GM23248 (cell line): ENCODE measurements at regions not wholly inside any gene's neighbourhood (a gene's known extent, or its start where the extent isn't known, plus 50 kb on each side); places are given as distances from the start of the nearest gene placed in this dataset.

ENCODE experiments used
- DNase-seq: peaks from one replicate; pipeline ENCODE4 v3.0.0-alpha.2; 2015
- H2AFZ ChIP-seq: fragments of 200-600 bp; sonication (generic); 2 replicates; pipeline ENCODE4 v1.6.1; 2016; ENCODE audit warnings: antibody characterized with exemption
- H3F3A ChIP-seq: fragments of 200-600 bp; sonication (generic); 2 replicates; pipeline ENCODE4 v1.6.1; 2016; ENCODE audit warnings: mild to moderate bottlenecking, antibody characterized with exemption, mixed run types; ENCODE audit not compliant: insufficient read depth
- H3K27ac ChIP-seq: fragments of 200-600 bp; sonication (generic); 2 replicates; pipeline ENCODE4 v1.5.1; 2016; ENCODE audit warnings: mild to moderate bottlenecking
- H3K27me3 ChIP-seq: fragments of 200-600 bp; sonication (generic); replicated peaks from 2 replicates; pipeline ENCODE4 v1.6.1; 2016; ENCODE audit warnings: mild to moderate bottlenecking; ENCODE audit not compliant: insufficient read depth
- H3K36me3 ChIP-seq: fragments of 200-600 bp; sonication (generic); 2 replicates; pipeline ENCODE4 v1.6.1; 2016; ENCODE audit warnings: low read depth, mild to moderate bottlenecking
- H3K4me1 ChIP-seq: fragments of 200-600 bp; sonication (generic); 2 replicates; pipeline ENCODE4 v1.6.1; 2016; ENCODE audit warnings: mild to moderate bottlenecking; ENCODE audit not compliant: insufficient read depth
- H3K4me2 ChIP-seq: fragments of 200-600 bp; sonication (generic); one replicate; pipeline ENCODE4 v1.6.1; 2016; ENCODE audit warnings: mild to moderate bottlenecking; ENCODE audit not compliant: unreplicated experiment
- H3K4me3 ChIP-seq: fragments of 200-600 bp; sonication (generic); 2 replicates; pipeline ENCODE4 v1.5.1; 2016; ENCODE audit warnings: mild to moderate bottlenecking
- H3K79me2 ChIP-seq: fragments of 200-600 bp; sonication (generic); 2 replicates; pipeline ENCODE4 v1.6.1; 2016; ENCODE audit warnings: mild to moderate bottlenecking; ENCODE audit not compliant: insufficient read depth
- H3K9ac ChIP-seq: fragments of 200-600 bp; sonication (generic); 2 replicates; pipeline ENCODE4 v1.6.1; 2016; ENCODE audit warnings: mild to moderate bottlenecking
- H3K9me2 ChIP-seq: fragments of 200-600 bp; sonication (generic); 2 replicates; pipeline ENCODE4 v1.6.1; 2016; ENCODE audit warnings: mixed run types, mild to moderate bottlenecking, moderate library complexity; ENCODE audit not compliant: insufficient read depth
- H3K9me3 ChIP-seq: fragments of 200-600 bp; sonication (generic); one replicate; pipeline ENCODE4 v1.6.1; 2017; ENCODE audit warnings: low read depth
- H4K20me1 ChIP-seq: fragments of 200-600 bp; sonication (generic); 2 replicates; pipeline ENCODE4 v1.6.0; 2016; ENCODE audit not compliant: insufficient read depth
- EZH2 ChIP-seq: fragments of 200-600 bp; sonication (generic); IDR thresholded peaks from 2 replicates; pipeline ENCODE4 v1.6.1; 2018; ENCODE audit warnings: antibody characterized with exemption, mild to moderate bottlenecking; ENCODE audit not compliant: insufficient read depth, poor library complexity, severe bottlenecking
- EZH2phosphoT487 ChIP-seq: fragments of 200-600 bp; sonication (generic); IDR thresholded peaks from 2 replicates; pipeline ENCODE4 v1.6.1; 2018; ENCODE audit warnings: antibody characterized with exemption, moderate library complexity, mild to moderate bottlenecking, low read depth; ENCODE audit not compliant: insufficient read depth
- WGBS, 2 experiments: methylation state at CpG; one replicate each; pipeline ENCODE4 v1.1.6; 2015 to 2017; ENCODE audit warnings: low lambda C conversion rate in 2 of 2, low coverage in 1 of 2; ENCODE audit errors: missing lambda C conversion rate in 2 of 2; 5-methylcytosine and 5-hydroxymethylcytosine counted together
- in situ Hi-C: fragments of 300-500 bp; cut with MboI; formaldehyde crosslinking; loops from 2 replicates; pipeline ENCODE4 v1.15.0; 2020

DNA sequence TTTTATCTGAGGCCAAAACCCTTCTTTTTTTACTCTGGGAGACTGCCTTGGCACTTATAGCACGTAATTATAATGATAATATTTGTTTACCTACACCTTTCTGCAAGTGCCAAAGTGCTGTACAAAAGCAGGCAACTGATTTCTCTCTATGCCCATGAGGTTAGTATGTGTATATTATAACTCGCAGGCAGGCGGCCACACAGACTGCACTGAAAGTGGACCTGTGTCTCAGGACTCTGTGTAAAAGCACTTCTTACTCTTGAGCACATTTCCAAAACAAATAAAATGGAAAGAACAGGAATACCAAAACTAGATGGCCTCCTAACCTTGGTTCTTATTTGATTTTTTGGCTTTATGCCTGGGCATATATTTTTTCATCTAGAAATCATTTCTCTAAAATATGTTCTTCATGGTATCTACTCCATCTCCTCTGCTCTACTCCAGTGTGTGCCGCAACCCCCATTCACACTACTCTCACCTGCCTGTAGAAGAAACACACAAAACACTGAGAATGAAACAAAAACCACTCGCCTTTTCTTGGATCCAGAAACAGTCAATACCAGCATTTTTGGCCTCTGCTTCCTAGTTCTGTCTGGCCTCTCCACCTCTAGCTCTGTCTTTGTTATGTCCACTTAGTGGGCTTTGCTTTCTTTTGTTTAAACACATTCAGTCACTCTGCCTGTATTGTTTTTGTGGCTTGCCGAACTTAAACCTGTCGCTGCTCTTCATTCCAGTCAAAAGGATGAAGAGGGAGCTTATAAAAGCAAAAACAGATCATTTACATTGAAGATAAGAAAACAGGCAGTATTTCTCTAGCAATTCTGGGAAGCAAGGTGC, 934.5 kb upstream of the TENM3 start:
- no peak overlapping the region for H3K4me2 ChIP-seq
- TF ChIP-seq EZH2 (no peak), EZH2phosphoT487 (no peak)
- no peak overlapping the region for H2AFZ ChIP-seq
- H3K27ac ChIP-seq: no peak overlapping the region
- DNase-seq: no peak
- H3K9ac ChIP-seq: no peak overlapping the region
- H3K9me3 ChIP-seq: no peaks in the 10 kb centered on the region
- H3K36me3 ChIP-seq: no peaks in the 10 kb centered on the region
- no peaks in the 10 kb centered on the region for H3K4me1 ChIP-seq
- H3F3A ChIP-seq: no peaks in the 10 kb centered on the region
- WGBS, 2 experiments: 24 to 26% methylated on average over 7 of the region's 7 CpGs
- H3K27me3 ChIP-seq: no peaks in the 10 kb centered on the region
- no peak overlapping the region for H3K4me3 ChIP-seq
- no peaks in the 10 kb centered on the region for H3K79me2 ChIP-seq
- no peaks in the 10 kb centered on the region for H3K9me2 ChIP-seq
- in situ Hi-C loops: no loop called here
- no peaks in the 10 kb centered on the region for H4K20me1 ChIP-seq

DNA sequence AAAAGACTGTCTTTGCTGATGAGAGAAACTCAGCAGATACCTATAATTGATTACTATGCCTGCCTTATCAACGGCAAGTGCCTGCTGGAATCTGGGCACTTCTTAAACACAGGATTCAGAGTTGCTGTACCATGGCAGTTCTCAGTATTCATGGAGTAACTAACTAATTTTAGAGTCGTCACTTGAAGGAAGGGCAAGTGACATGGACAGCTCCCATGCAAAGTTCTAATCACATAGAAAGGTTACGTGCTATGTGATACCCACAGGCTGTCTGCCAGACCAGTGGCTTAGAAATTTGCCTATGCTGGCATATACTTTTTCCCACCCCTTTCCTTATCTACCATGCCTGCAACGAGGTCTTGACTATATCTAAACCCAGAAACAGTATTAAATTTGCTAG, 931.1 kb upstream of the TENM3 start:
- H3K4me1 ChIP-seq: no peaks in the 10 kb centered on the region
- no peaks in the 10 kb centered on the region for H3K9me2 ChIP-seq
- no peak overlapping the region for H3K27ac ChIP-seq
- no peaks in the 10 kb centered on the region for H3K79me2 ChIP-seq
- H4K20me1 ChIP-seq: no peaks in the 10 kb centered on the region
- no peaks in the 10 kb centered on the region for H3K9me3 ChIP-seq
- DNase-seq: no peak
- no peaks in the 10 kb centered on the region for H3F3A ChIP-seq
- no peak overlapping the region for H3K4me2 ChIP-seq
- TF ChIP-seq EZH2phosphoT487: no peak
- no peak for TF ChIP-seq EZH2
- WGBS, 2 experiments: 13 to 16% methylated on average over 4 of the region's 4 CpGs
- no peaks in the 10 kb centered on the region for H3K27me3 ChIP-seq
- H3K4me3 ChIP-seq: no peak overlapping the region
- in situ Hi-C loops: no loop called here
- H3K9ac ChIP-seq: no peak overlapping the region
- no peaks in the 10 kb centered on the region for H3K36me3 ChIP-seq
- H2AFZ ChIP-seq: no peak overlapping the region

DNA sequence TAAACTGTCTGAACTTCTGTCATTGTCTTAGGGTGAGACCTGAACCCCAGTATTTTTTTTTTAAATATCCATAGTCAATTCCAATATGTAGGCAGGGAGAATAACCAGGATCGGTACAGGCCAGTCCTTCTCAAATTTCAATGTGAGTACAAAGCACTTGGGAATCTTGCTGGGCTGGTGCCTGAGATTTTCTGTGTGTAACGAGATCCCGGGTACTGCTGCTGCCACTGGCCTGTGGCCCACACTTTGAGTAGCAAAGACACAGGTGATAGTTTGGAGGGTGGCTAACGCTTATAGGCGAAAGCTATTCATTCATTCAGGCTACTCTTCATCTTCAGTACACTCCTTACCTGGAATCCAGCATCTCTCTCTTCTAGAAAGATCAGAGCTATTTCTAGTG, 923.6 kb upstream of the TENM3 start:
- no peaks in the 10 kb centered on the region for H3K79me2 ChIP-seq
- no peaks in the 10 kb centered on the region for H3K9me3 ChIP-seq
- H3K27me3 ChIP-seq: no peaks in the 10 kb centered on the region
- H3K4me3 ChIP-seq: no peak overlapping the region
- H3K4me2 ChIP-seq: no peak overlapping the region
- no peak overlapping the region for H2AFZ ChIP-seq
- DNase-seq: no peak
- no peak overlapping the region for H3K9ac ChIP-seq
- H4K20me1 ChIP-seq: no peaks in the 10 kb centered on the region
- H3K4me1 ChIP-seq: no peaks in the 10 kb centered on the region
- H3F3A ChIP-seq: no peaks in the 10 kb centered on the region
- 2 to 4% methylated on average over 5 of the region's 5 CpGs for WGBS, 2 experiments
- in situ Hi-C loops: no loop called here
- no peak overlapping the region for H3K27ac ChIP-seq
- no peaks in the 10 kb centered on the region for H3K9me2 ChIP-seq
- H3K36me3 ChIP-seq: no peaks in the 10 kb centered on the region
- TF ChIP-seq EZH2phosphoT487 (no peak), EZH2 (no peak)

DNA sequence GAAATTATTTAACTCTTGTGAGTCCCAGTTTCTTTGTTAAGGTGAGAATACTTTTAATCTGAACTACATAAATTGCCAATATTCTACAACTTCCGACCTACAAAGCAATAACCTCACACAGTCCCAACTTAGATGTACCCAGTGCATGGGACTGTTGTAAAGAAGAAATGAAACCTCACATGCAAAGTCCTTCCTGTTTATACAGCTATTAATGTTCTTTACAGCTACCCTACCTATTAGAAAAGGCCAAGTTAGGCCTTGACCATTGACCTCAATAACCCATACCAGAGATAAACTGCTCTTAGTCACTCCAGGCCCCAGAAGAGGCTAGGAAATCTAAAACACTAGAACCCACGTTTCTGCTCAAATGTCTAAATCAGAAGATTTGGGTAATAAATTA, 920.1 kb upstream of the TENM3 start:
- H3K4me1 ChIP-seq: no peaks in the 10 kb centered on the region
- WGBS, 2 experiments: 3 to 5% methylated on average over 2 of the region's 2 CpGs
- H4K20me1 ChIP-seq: no peaks in the 10 kb centered on the region
- no peak overlapping the region for H3K9ac ChIP-seq
- H3K36me3 ChIP-seq: no peaks in the 10 kb centered on the region
- no peak for DNase-seq
- TF ChIP-seq EZH2phosphoT487: no peak
- no peak for TF ChIP-seq EZH2
- no peaks in the 10 kb centered on the region for H3K9me2 ChIP-seq
- H3K27me3 ChIP-seq: no peaks in the 10 kb centered on the region
- in situ Hi-C loops: no loop called here
- no peak overlapping the region for H3K27ac ChIP-seq
- H3F3A ChIP-seq: no peaks in the 10 kb centered on the region
- no peak overlapping the region for H3K4me2 ChIP-seq
- no peaks in the 10 kb centered on the region for H3K79me2 ChIP-seq
- no peak overlapping the region for H2AFZ ChIP-seq
- no peaks in the 10 kb centered on the region for H3K9me3 ChIP-seq
- no peak overlapping the region for H3K4me3 ChIP-seq
